IMR-90 (cell line): ENCODE measurements at regions not wholly inside any gene's neighbourhood (a gene's known extent, or its start where the extent isn't known, plus 50 kb on each side); places are given as distances from the start of the nearest gene placed in this dataset.

ENCODE experiments used
- ATAC-seq: fragments of 200-7000 bp; cut with Tn5 transposase; 2 replicates; pipeline ENCODE4 v1.9.1; 2020; ENCODE audit warnings: low read depth, mild to moderate bottlenecking, moderate library complexity
- BruUV-seq: library from RNA; stranded (reverse); fragments of 400-500 nt; replicated peaks from 2 replicates; lab custom pipeline; 2021; lab: Mats Ljungman, UMichigan
- CTCF ChIA-PET: fragments of 300-600 bp; formaldehyde crosslinking; extraction: SDS; loops from one replicate; lab custom pipeline; 2021; ENCODE audit warnings: antibody characterized with exemption; lab: Yijun Ruan, JAX
- POLR2A ChIA-PET: fragments of 300-600 bp; sonication (Branson Sonifier 250); formaldehyde crosslinking; loops from one replicate; lab custom pipeline; 2022; ENCODE audit warnings: antibody characterized with exemption; ENCODE audit not compliant: unreplicated experiment; lab: Charles Lee
- DNase-seq: peaks from one replicate; pipeline ENCODE4 v3.0.0; 2013
- H2AFZ ChIP-seq: replicated peaks from 2 replicates; pipeline ENCODE3; 2013; ENCODE audit warnings: low read length, mild to moderate bottlenecking; ENCODE audit not compliant: poor library complexity
- H2AK5ac ChIP-seq: 2 replicates; pipeline ENCODE4 v1.6.1; 2013; ENCODE audit warnings: low read depth, low read length, inconsistent platforms
- H2AK9ac ChIP-seq: replicated peaks from 2 replicates; pipeline ENCODE3; 2013; ENCODE audit warnings: mild to moderate bottlenecking, low read depth, low read length, moderate library complexity; ENCODE audit not compliant: poor library complexity
- H2BK120ac ChIP-seq: 2 replicates; pipeline ENCODE4 v1.6.1; 2013; ENCODE audit warnings: low read depth, low read length, inconsistent platforms
- H2BK15ac ChIP-seq: 3 replicates; pipeline ENCODE4 v1.6.1; 2013; ENCODE audit warnings: low read depth, low read length, inconsistent platforms
- H2BK20ac ChIP-seq: 2 replicates; pipeline ENCODE4 v1.6.1; 2013; ENCODE audit warnings: low read depth, mild to moderate bottlenecking, inconsistent platforms, low read length, moderate library complexity
- H2BK5ac ChIP-seq: 2 replicates; pipeline ENCODE4 v1.6.1; 2013; ENCODE audit warnings: mild to moderate bottlenecking, low read depth, low read length, inconsistent platforms; ENCODE audit not compliant: poor library complexity, severe bottlenecking
- H3K14ac ChIP-seq: replicated peaks from 2 replicates; pipeline ENCODE4 v1.6.1; 2013; ENCODE audit warnings: low read depth, low read length, inconsistent platforms
- H3K18ac ChIP-seq: 2 replicates; pipeline ENCODE4 v1.6.1; 2013; ENCODE audit warnings: low read depth, low read length, control low read depth
- H3K23ac ChIP-seq: 2 replicates; pipeline ENCODE4 v1.6.1; 2013; ENCODE audit warnings: low read depth, low read length, inconsistent platforms
- H3K27ac ChIP-seq: 2 replicates; pipeline ENCODE4 v1.5.1; 2013; ENCODE audit warnings: mild to moderate bottlenecking, control low read depth, low read length; ENCODE audit not compliant: insufficient read depth
- H3K27me3 ChIP-seq: 2 replicates; pipeline ENCODE4 v1.6.1; 2013; ENCODE audit warnings: low read length; ENCODE audit not compliant: control insufficient read depth, insufficient read depth
- H3K36me3 ChIP-seq: 2 replicates; pipeline ENCODE4 v1.6.1; 2013; ENCODE audit warnings: low read length, mixed read lengths; ENCODE audit not compliant: control insufficient read depth, insufficient read depth
- H3K4ac ChIP-seq: 2 replicates; pipeline ENCODE4 v1.6.1; 2013; ENCODE audit warnings: low read depth, low read length, inconsistent platforms
- H3K4me1 ChIP-seq: 2 replicates; pipeline ENCODE4 v1.6.1; 2013; ENCODE audit warnings: low read length, mixed read lengths; ENCODE audit not compliant: control insufficient read depth, insufficient read depth
- H3K4me2 ChIP-seq: 2 replicates; pipeline ENCODE4 v1.6.1; 2013; ENCODE audit warnings: low read depth, mild to moderate bottlenecking, control low read depth, low read length, moderate library complexity
- H3K4me3 ChIP-seq: 2 replicates; pipeline ENCODE4 v1.5.1; 2013; ENCODE audit warnings: low read depth, mild to moderate bottlenecking, control low read depth, low read length, moderate library complexity; ENCODE audit not compliant: insufficient read depth
- H3K56ac ChIP-seq: 2 replicates; pipeline ENCODE4 v1.6.1; 2013; ENCODE audit warnings: low read length, inconsistent platforms; ENCODE audit not compliant: insufficient read depth; ENCODE audit errors: extremely low read depth
- H3K79me1 ChIP-seq, 2 experiments: 2 replicates each; pipeline ENCODE4 v1.6.1; 2013; ENCODE audit warnings: low read length in 2 of 2, inconsistent platforms in 1 of 2, low read depth in 1 of 2
- H3K9ac ChIP-seq: 2 replicates; pipeline ENCODE4 v1.6.1; 2013; ENCODE audit warnings: low read depth, low read length, control low read depth
- H3K9me1 ChIP-seq: 2 replicates; pipeline ENCODE4 v1.6.1; 2013; ENCODE audit warnings: low read length, inconsistent platforms; ENCODE audit not compliant: insufficient read depth
- H3K9me3 ChIP-seq: 2 replicates; pipeline ENCODE4 v1.6.1; 2013; ENCODE audit warnings: low read length; ENCODE audit not compliant: control insufficient read depth, insufficient read depth
- H4K20me1 ChIP-seq: 2 replicates; pipeline ENCODE4 v1.6.1; 2013; ENCODE audit warnings: low read length, inconsistent platforms; ENCODE audit not compliant: insufficient read depth
- H4K5ac ChIP-seq: 2 replicates; pipeline ENCODE4 v1.6.1; 2013; ENCODE audit warnings: mild to moderate bottlenecking, low read depth, low read length, control low read depth
- H4K8ac ChIP-seq, 2 experiments: 2 replicates each; pipeline ENCODE4 v1.6.1; 2013; ENCODE audit warnings: low read depth in 2 of 2, low read length in 2 of 2, control low read depth in 1 of 2, inconsistent platforms in 1 of 2
- H4K91ac ChIP-seq: 2 replicates; pipeline ENCODE4 v1.6.1; 2013; ENCODE audit warnings: low read depth, low read length, inconsistent platforms; ENCODE audit not compliant: insufficient read depth
- CEBPB ChIP-seq: IDR thresholded peaks from 2 replicates; pipeline ENCODE4 v1.6.1; 2012; ENCODE audit warnings: low read depth, low read length, improper control_type of control experiment
- CHD1 ChIP-seq: IDR thresholded peaks from 2 replicates; pipeline ENCODE4 v1.6.1; 2012; ENCODE audit warnings: low read depth, low read length, improper control_type of control experiment
- FOS ChIP-seq: fragments of 150-350 bp; IDR thresholded peaks from 2 replicates; pipeline ENCODE4 v1.6.1; 2016; ENCODE audit warnings: low read depth, low read length
- MAFK ChIP-seq: IDR thresholded peaks from 2 replicates; pipeline ENCODE4 v1.6.1; 2012; ENCODE audit warnings: low read depth, low read length, improper control_type of control experiment
- MAZ ChIP-seq: IDR thresholded peaks from 2 replicates; pipeline ENCODE4 v1.6.1; 2012; ENCODE audit warnings: low read depth, mild to moderate bottlenecking, low read length, improper control_type of control experiment, moderate library complexity, borderline replicate concordance
- MXI1 ChIP-seq: IDR thresholded peaks from 2 replicates; pipeline ENCODE4 v1.6.1; 2012; ENCODE audit warnings: low read depth, mild to moderate bottlenecking, low read length, moderate library complexity, borderline replicate concordance
- NFE2L2 ChIP-seq: fragments of 150-350 bp; IDR thresholded peaks from 2 replicates; pipeline ENCODE4 v1.6.1; 2016; ENCODE audit warnings: low read depth, mild to moderate bottlenecking, low read length
- POLR2A ChIP-seq: IDR thresholded peaks from 2 replicates; pipeline ENCODE4 v1.6.1; 2012; ENCODE audit warnings: mild to moderate bottlenecking, low read depth, low read length
- RAD21 ChIP-seq: IDR thresholded peaks from 2 replicates; pipeline ENCODE4 v1.6.1; 2012; ENCODE audit warnings: low read length, improper control_type of control experiment
- RCOR1 ChIP-seq: IDR thresholded peaks from 2 replicates; pipeline ENCODE4 v1.6.1; 2012; ENCODE audit warnings: mild to moderate bottlenecking, low read length, improper control_type of control experiment; ENCODE audit not compliant: insufficient replicate concordance
- RFX5 ChIP-seq: IDR thresholded peaks from 2 replicates; pipeline ENCODE4 v1.8.0; 2012; ENCODE audit warnings: low read depth, mild to moderate bottlenecking, low read length, moderate library complexity
- SMC3 ChIP-seq: fragments of 150-350 bp; IDR thresholded peaks from 2 replicates; pipeline ENCODE4 v1.6.1; 2016; ENCODE audit warnings: low read depth, mild to moderate bottlenecking, antibody characterized with exemption, low read length, moderate library complexity
- WGBS, 2 experiments: methylation state at CpG; one replicate each; pipeline versions ENCODE4 v1.1.5 to v1.1.7; 2013; ENCODE audit warnings: missing lambda C conversion rate in 2 of 2; ENCODE audit not compliant: insufficient read length in 1 of 2; ENCODE audit errors: extremely low coverage in 2 of 2; 5-methylcytosine and 5-hydroxymethylcytosine counted together
- dilution Hi-C: fragments of 300-500 bp; cut with HindIII; formaldehyde crosslinking; loops from one replicate; pipeline ENCODE4 v1.14.3; 2018; ENCODE audit warnings: low sequenced_read_pairs; ENCODE audit not compliant: unreplicated experiment
- in situ Hi-C: fragments of 300-500 bp; cut with MboI; formaldehyde crosslinking; loops from 3 replicates; pipeline ENCODE4 v1.14.3; 2019; ENCODE audit warnings: low sequenced_read_pairs, inconsistent platforms, mixed read lengths
- intact Hi-C: fragments of 100-400 bp; cut with micrococcal nuclease; formaldehyde crosslinking; loops from 2 replicates; pipeline ENCODE4 v1.10.0; 2022
- TF ChIP-seq, protein P1 (sequence below): conservative IDR thresholded peaks from 2 replicates; pipeline ENCODE4 v1.5.1; 2012; ENCODE audit warnings: mild to moderate bottlenecking, low read depth, low read length, improper control_type of control experiment
- TF ChIP-seq, protein P2 (sequence below): fragments of 150-350 bp; IDR thresholded peaks from 2 replicates; pipeline ENCODE4 v1.6.1; 2016; ENCODE audit warnings: low read depth, mild to moderate bottlenecking, low read length, moderate library complexity, borderline replicate concordance
- TF ChIP-seq, protein P3 (sequence below): fragments of 150-350 bp; IDR thresholded peaks from 2 replicates; pipeline ENCODE4 v1.6.1; 2017; ENCODE audit warnings: mild to moderate bottlenecking, antibody characterized with exemption, low read length, low read depth

DNA sequence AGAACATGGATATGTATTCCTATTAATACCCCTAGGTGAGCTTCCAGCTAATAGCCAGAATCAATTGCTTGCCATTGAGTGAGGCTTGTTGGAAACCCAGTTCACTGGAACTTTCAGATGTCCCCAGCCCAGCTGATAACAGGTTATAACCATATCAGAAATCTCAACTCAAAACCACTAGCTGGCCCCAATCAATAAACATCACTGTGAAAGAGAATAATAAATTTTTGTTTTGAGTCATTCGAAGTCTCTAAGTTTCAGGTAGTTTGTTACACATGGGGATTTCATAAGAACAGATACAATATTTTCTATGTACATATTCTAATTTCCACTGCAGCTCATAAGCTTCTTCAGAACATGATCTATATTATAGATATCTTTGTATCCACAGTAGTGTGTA is 162.9 kb upstream of the SNX7 start:
- H2AK5ac ChIP-seq: no peak overlapping the region
- no peak overlapping the region for H3K4me3 ChIP-seq
- H3K4ac ChIP-seq: no peak overlapping the region
- no peak overlapping the region for H3K23ac ChIP-seq
- dilution Hi-C loops (no loop called here), intact Hi-C loops (no loop called here), in situ Hi-C loops (no loop called here)
- H3K9me3 ChIP-seq: no peaks in the 10 kb centered on the region
- no peaks in the 10 kb centered on the region for H4K20me1 ChIP-seq
- H2BK5ac ChIP-seq: no peak overlapping the region
- no peak overlapping the region for H2BK20ac ChIP-seq
- WGBS, 2 experiments: no CpG with 5 or more reads among the region's 1 CpG
- no peaks in the 10 kb centered on the region for H3K9me1 ChIP-seq
- H3K4me1 ChIP-seq: no peaks in the 10 kb centered on the region
- ChIA-PET POLR2A (no interaction called here), CTCF (no interaction called here)
- no peak for DNase-seq
- H2BK15ac ChIP-seq: no peak overlapping the region
- H3K27ac ChIP-seq: no peak overlapping the region
- H3K27me3 ChIP-seq: no peaks in the 10 kb centered on the region
- H2AK9ac ChIP-seq: no peak overlapping the region
- H3K9ac ChIP-seq: no peak overlapping the region
- no peak overlapping the region for H2AFZ ChIP-seq
- H3K79me1 ChIP-seq: no peaks in the 10 kb centered on the region
- H3K36me3 ChIP-seq: no peaks in the 10 kb centered on the region
- ATAC-seq: no peak
- H3K14ac ChIP-seq: no peak overlapping the region
- H2BK120ac ChIP-seq: no peak overlapping the region
- H3K4me2 ChIP-seq: no peak overlapping the region
- no peak overlapping the region for H4K91ac ChIP-seq
- BruUV-seq: no TSS peak
- TF ChIP-seq CEBPB (no peak), RAD21 (no peak), RFX5 (no peak), MAZ (no peak), RCOR1 (no peak), FOS (no peak), SMC3 (no peak), POLR2A (no peak), MXI1 (no peak), NFE2L2 (no peak), CHD1 (no peak), MAFK (no peak)
- TF ChIP-seq, protein P1, sequence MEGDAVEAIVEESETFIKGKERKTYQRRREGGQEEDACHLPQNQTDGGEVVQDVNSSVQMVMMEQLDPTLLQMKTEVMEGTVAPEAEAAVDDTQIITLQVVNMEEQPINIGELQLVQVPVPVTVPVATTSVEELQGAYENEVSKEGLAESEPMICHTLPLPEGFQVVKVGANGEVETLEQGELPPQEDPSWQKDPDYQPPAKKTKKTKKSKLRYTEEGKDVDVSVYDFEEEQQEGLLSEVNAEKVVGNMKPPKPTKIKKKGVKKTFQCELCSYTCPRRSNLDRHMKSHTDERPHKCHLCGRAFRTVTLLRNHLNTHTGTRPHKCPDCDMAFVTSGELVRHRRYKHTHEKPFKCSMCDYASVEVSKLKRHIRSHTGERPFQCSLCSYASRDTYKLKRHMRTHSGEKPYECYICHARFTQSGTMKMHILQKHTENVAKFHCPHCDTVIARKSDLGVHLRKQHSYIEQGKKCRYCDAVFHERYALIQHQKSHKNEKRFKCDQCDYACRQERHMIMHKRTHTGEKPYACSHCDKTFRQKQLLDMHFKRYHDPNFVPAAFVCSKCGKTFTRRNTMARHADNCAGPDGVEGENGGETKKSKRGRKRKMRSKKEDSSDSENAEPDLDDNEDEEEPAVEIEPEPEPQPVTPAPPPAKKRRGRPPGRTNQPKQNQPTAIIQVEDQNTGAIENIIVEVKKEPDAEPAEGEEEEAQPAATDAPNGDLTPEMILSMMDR: no peak
- TF ChIP-seq, protein P2, sequence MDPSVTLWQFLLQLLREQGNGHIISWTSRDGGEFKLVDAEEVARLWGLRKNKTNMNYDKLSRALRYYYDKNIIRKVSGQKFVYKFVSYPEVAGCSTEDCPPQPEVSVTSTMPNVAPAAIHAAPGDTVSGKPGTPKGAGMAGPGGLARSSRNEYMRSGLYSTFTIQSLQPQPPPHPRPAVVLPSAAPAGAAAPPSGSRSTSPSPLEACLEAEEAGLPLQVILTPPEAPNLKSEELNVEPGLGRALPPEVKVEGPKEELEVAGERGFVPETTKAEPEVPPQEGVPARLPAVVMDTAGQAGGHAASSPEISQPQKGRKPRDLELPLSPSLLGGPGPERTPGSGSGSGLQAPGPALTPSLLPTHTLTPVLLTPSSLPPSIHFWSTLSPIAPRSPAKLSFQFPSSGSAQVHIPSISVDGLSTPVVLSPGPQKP: no peak
- TF ChIP-seq, protein P3, sequence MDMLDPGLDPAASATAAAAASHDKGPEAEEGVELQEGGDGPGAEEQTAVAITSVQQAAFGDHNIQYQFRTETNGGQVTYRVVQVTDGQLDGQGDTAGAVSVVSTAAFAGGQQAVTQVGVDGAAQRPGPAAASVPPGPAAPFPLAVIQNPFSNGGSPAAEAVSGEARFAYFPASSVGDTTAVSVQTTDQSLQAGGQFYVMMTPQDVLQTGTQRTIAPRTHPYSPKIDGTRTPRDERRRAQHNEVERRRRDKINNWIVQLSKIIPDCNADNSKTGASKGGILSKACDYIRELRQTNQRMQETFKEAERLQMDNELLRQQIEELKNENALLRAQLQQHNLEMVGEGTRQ: no peak
- H4K8ac ChIP-seq: no peak overlapping the region
- H4K5ac ChIP-seq: no peak overlapping the region
- H3K56ac ChIP-seq: no peak overlapping the region
- H3K18ac ChIP-seq: no peak overlapping the region
